NCI-H510A treated with DMSO at 0.1 percent for 48 hours (cell line): ENCODE measurements at regions not wholly inside any gene's neighbourhood (a gene's known extent, or its start where the extent isn't known, plus 50 kb on each side); places are given as distances from the start of the nearest gene placed in this dataset.
"Not testable (repeated sequence)": the region's sequence is repeated elsewhere in the genome, so short reads cannot be mapped to it uniquely, and the experiment has no call there.

Source experiments
- DNase-seq: peaks from one replicate; lab custom pipeline; 2025; lab: John Stamatoyannopoulos, UW

GRCh38 chr2:126224776-126225175 lies 431.2 kb upstream of the GYPC start:
- DNase-seq = no peak

GRCh38 chr2:126227250-126227649 lies 428.7 kb upstream of the GYPC start:
- no peak for DNase-seq

GRCh38 chr2:126228531-126228930 lies 427.4 kb upstream of the GYPC start:
- DNase-seq = no peak

GRCh38 chr2:126238251-126238650 lies 417.7 kb upstream of the GYPC start:
- no peak for DNase-seq

GRCh38 chr2:126239320-126239955 lies 416.5 kb upstream of the GYPC start:
- no peak for DNase-seq

- DNase-seq = no peak
Observed at GRCh38 chr2:126241001-126241400, 415.0 kb upstream of the GYPC start.

- DNase-seq = no peak
Observed at GRCh38 chr2:126241411-126241810, 414.5 kb upstream of the GYPC start.

GRCh38 chr2:126244937-126245336 lies 411.0 kb upstream of the GYPC start:
- peak; percentile 33 for DNase-seq

GRCh38 chr2:126253669-126254068 lies 402.3 kb upstream of the GYPC start:
- no peak for DNase-seq

- no peak for DNase-seq
Observed at GRCh38 chr2:126264625-126265024, 391.3 kb upstream of the GYPC start.

- DNase-seq = no peak
Observed at GRCh38 chr2:126269911-126270310, 386.0 kb upstream of the GYPC start.

- DNase-seq = no peak
Observed at GRCh38 chr2:126270587-126270986, 385.4 kb upstream of the GYPC start.

GRCh38 chr2:126272401-126272800 lies 383.6 kb upstream of the GYPC start:
- DNase-seq = no peak

- no peak for DNase-seq
Observed at GRCh38 chr2:126275098-126275497, 380.9 kb upstream of the GYPC start.

- DNase-seq = not testable (repeated sequence)
Observed at GRCh38 chr2:126276268-126276667, 379.7 kb upstream of the GYPC start.

- DNase-seq = no peak
Observed at GRCh38 chr2:126288362-126288761, 367.6 kb upstream of the GYPC start.

- DNase-seq = not testable (repeated sequence)
Observed at GRCh38 chr2:126293962-126294361, 362.0 kb upstream of the GYPC start.

GRCh38 chr2:126299469-126299976 lies 356.4 kb upstream of the GYPC start:
- no peak for DNase-seq

- DNase-seq = no peak
Observed at GRCh38 chr2:126300348-126300747, 355.6 kb upstream of the GYPC start.

GRCh38 chr2:126302043-126302442 lies 353.9 kb upstream of the GYPC start:
- no peak for DNase-seq

- no peak for DNase-seq
Observed at GRCh38 chr2:126303113-126303512, 352.8 kb upstream of the GYPC start.

- no peak for DNase-seq
Observed at GRCh38 chr2:126304154-126304553, 351.8 kb upstream of the GYPC start.

- DNase-seq = no peak
Observed at GRCh38 chr2:126306539-126306938, 349.4 kb upstream of the GYPC start.

- DNase-seq = peak; percentile 55
Observed at GRCh38 chr2:126307740-126308139, 348.2 kb upstream of the GYPC start.
